C4-2B (cell line): ENCODE measurements at regions not wholly inside any gene's neighbourhood (a gene's known extent, or its start where the extent isn't known, plus 50 kb on each side); places are given as distances from the start of the nearest gene placed in this dataset.

Experiments used
- CTCF ChIP-seq: fragments of 450-650 bp; conservative IDR thresholded peaks from 2 replicates; pipeline ENCODE4 v1.5.1; 2017; ENCODE audit warnings: mild to moderate bottlenecking
- ZFX ChIP-seq: fragments of 450-650 bp; IDR thresholded peaks from 2 replicates; pipeline ENCODE4 v1.6.1; 2017

- TF ChIP-seq CTCF (no peak), ZFX (no peak)
Observed at GRCh38 chr4:149993030-149993429, 85.2 kb upstream of the DCLK2 start.
